ENCODE measurements at regions not wholly inside any gene's neighbourhood (a gene's known extent, or its start where the extent isn't known, plus 50 kb on each side); places are given as distances from the start of the nearest gene placed in this dataset.

DNA sequence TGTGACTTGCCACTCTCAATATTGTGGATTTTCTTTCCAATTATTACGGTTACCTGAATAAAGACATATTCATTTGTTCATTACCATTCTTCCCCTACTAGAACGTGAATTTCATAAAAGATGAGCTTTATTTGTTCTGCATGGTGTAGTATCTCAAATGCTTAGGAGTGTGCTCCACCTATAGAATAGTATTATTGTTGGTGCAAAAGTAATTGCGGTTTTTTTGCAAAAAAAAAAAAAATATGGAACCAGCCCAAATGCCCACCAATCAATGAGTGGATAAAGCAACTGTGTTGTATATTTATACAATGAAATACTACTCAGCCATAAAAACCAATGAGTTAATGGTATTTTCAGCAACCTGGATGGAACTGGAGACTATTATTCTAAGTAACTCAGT is 525.5 kb upstream of the PRKX start:
- Histone ChIP-seq H4K5ac (ENCODE audit: low read depth, low read length) (no peak overlapping the region), H2BK15ac (ENCODE audit: low read depth, low read length) (no peak overlapping the region), H4K8ac (ENCODE audit: low read depth in 2 of 2, low read length in 2 of 2) (no peak overlapping the region), H2AK5ac (ENCODE audit: low read depth, low read length) (no peak overlapping the region), H2BK5ac (ENCODE audit: low read depth, low read length, poor library complexity, severe bottlenecking) (no peak overlapping the region), H4K20me1 (ENCODE audit: insufficient read depth, low read length) (no peaks in the 10 kb centered on the region), H2BK120ac (ENCODE audit: low read depth, low read length) (no peak overlapping the region), H3K4me2 (ENCODE audit: low read depth, low read length) (no peak overlapping the region), H3K23ac (ENCODE audit: low read depth, low read length) (no peak overlapping the region), H3K9ac (ENCODE audit: low read depth, low read length) (no peak overlapping the region), H2AK9ac (replicated peaks; ENCODE audit: low read depth, low read length, poor library complexity) (no peak overlapping the region), H4K91ac (ENCODE audit: insufficient read depth, low read depth, low read length) (no peak overlapping the region), H3K9me3 (ENCODE audit: control insufficient read depth, insufficient read depth, low read length) (peaks cover 16% of the 10 kb centered on the region), H3K36me3 (ENCODE audit: control insufficient read depth, insufficient read depth, low read length) (no peaks in the 10 kb centered on the region), H3K4me1 (ENCODE audit: control insufficient read depth, insufficient read depth, low read length) (no peaks in the 10 kb centered on the region), H3K79me1 (ENCODE audit: low read depth in 1 of 2, low read length in 2 of 2) (no peaks in the 10 kb centered on the region), H3K18ac (ENCODE audit: low read depth, low read length) (no peak overlapping the region), H3K27ac (ENCODE audit: insufficient read depth, low read length) (no peak overlapping the region), H3K9me1 (ENCODE audit: insufficient read depth, low read length) (no peaks in the 10 kb centered on the region), H2BK20ac (ENCODE audit: low read depth, low read length) (no peak overlapping the region), H3K14ac (replicated peaks; ENCODE audit: low read depth, low read length) (no peak overlapping the region), H2AFZ (replicated peaks; ENCODE audit: low read length, poor library complexity) (no peak overlapping the region), H3K4me3 (ENCODE audit: insufficient read depth, low read depth, low read length) (no peak overlapping the region), H3K56ac (ENCODE audit: extremely low read depth, insufficient read depth, low read length) (no peak overlapping the region), H3K27me3 (ENCODE audit: control insufficient read depth, insufficient read depth, low read length) (no peaks in the 10 kb centered on the region), H3K4ac (ENCODE audit: low read depth, low read length) (no peak overlapping the region)
- intact Hi-C loops (cut with micrococcal nuclease) (no loop called here), dilution Hi-C loops (cut with HindIII; ENCODE audit: low sequenced_read_pairs, unreplicated experiment) (no loop called here), in situ Hi-C loops (cut with MboI; ENCODE audit: low sequenced_read_pairs) (no loop called here)
- no CpG with 5 or more reads among the region's 3 CpGs for WGBS, 2 experiments (ENCODE audit: extremely low coverage in 2 of 2, insufficient read length in 1 of 2)
- TF ChIP-seq, protein P1, sequence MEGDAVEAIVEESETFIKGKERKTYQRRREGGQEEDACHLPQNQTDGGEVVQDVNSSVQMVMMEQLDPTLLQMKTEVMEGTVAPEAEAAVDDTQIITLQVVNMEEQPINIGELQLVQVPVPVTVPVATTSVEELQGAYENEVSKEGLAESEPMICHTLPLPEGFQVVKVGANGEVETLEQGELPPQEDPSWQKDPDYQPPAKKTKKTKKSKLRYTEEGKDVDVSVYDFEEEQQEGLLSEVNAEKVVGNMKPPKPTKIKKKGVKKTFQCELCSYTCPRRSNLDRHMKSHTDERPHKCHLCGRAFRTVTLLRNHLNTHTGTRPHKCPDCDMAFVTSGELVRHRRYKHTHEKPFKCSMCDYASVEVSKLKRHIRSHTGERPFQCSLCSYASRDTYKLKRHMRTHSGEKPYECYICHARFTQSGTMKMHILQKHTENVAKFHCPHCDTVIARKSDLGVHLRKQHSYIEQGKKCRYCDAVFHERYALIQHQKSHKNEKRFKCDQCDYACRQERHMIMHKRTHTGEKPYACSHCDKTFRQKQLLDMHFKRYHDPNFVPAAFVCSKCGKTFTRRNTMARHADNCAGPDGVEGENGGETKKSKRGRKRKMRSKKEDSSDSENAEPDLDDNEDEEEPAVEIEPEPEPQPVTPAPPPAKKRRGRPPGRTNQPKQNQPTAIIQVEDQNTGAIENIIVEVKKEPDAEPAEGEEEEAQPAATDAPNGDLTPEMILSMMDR (conservative IDR thresholded peaks at IDR 0.05; ENCODE audit: low read depth, low read length) = no peak
- TF ChIP-seq BHLHE40 (IDR thresholded peaks at IDR 0.05; ENCODE audit: low read depth, low read length) = no peak
- TF ChIP-seq, protein P2, sequence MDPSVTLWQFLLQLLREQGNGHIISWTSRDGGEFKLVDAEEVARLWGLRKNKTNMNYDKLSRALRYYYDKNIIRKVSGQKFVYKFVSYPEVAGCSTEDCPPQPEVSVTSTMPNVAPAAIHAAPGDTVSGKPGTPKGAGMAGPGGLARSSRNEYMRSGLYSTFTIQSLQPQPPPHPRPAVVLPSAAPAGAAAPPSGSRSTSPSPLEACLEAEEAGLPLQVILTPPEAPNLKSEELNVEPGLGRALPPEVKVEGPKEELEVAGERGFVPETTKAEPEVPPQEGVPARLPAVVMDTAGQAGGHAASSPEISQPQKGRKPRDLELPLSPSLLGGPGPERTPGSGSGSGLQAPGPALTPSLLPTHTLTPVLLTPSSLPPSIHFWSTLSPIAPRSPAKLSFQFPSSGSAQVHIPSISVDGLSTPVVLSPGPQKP (IDR thresholded peaks at IDR 0.05; ENCODE audit: borderline replicate concordance, low read depth, low read length) = no peak
- no peak for TF ChIP-seq CEBPB (IDR thresholded peaks at IDR 0.05; ENCODE audit: low read depth, low read length)
- TF ChIP-seq, protein P3, sequence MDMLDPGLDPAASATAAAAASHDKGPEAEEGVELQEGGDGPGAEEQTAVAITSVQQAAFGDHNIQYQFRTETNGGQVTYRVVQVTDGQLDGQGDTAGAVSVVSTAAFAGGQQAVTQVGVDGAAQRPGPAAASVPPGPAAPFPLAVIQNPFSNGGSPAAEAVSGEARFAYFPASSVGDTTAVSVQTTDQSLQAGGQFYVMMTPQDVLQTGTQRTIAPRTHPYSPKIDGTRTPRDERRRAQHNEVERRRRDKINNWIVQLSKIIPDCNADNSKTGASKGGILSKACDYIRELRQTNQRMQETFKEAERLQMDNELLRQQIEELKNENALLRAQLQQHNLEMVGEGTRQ (IDR thresholded peaks at IDR 0.05; ENCODE audit: low read depth, low read length) = no peak
- TF ChIP-seq RFX5 (IDR thresholded peaks at IDR 0.05; ENCODE audit: low read depth, low read length) = no peak
- no peak for TF ChIP-seq CHD1 (IDR thresholded peaks at IDR 0.05; ENCODE audit: low read depth, low read length)
- TF ChIP-seq RCOR1 (IDR thresholded peaks at IDR 0.05; ENCODE audit: insufficient replicate concordance, low read length) = no peak
- TF ChIP-seq POLR2A (IDR thresholded peaks at IDR 0.05; ENCODE audit: low read depth, low read length) = no peak
- TF ChIP-seq MAFK (IDR thresholded peaks at IDR 0.05; ENCODE audit: low read depth, low read length) = no peak
- no peak for TF ChIP-seq MAZ (IDR thresholded peaks at IDR 0.05; ENCODE audit: borderline replicate concordance, low read depth, low read length)
- POLR2A ChIA-PET (ENCODE audit: unreplicated experiment) = no interaction called here
- CTCF ChIA-PET = interaction anchor here (0.7 kb wide), 1 partner anchor 60 kb away, joined by 3 read pairs; no protein-coding TSS in a partner anchor
- no peak for ATAC-seq (ENCODE audit: low read depth)
- no TSS peak for BruUV-seq (replicated peaks)
- DNase-seq = no peak

All from IMR-90 (cell line).